Activated naive CD4-positive, alpha-beta T cell treated with anti-CD3 and anti-CD28 coated beads, Interleukin-2, amount 10 ng/mL, durations not matched to agents 7 days and 5 days (primary cell): ENCODE measurements at regions not wholly inside any gene's neighbourhood (a gene's known extent, or its start where the extent isn't known, plus 50 kb on each side); places are given as distances from the start of the nearest gene placed in this dataset.

Experiments
- CTCF ChIA-PET: fragments of 350-600 bp; sonication (Branson Sonifier 250); formaldehyde crosslinking; loops from one replicate; lab custom pipeline; 2021; ENCODE audit warnings: antibody characterized with exemption; lab: Charles Lee
- DNase-seq: peaks from one replicate; pipeline ENCODE4 v3.0.0-alpha.2; 2020
- H3K27ac Mint-ChIP-seq: one replicate; pipeline ENCODE4 v1.8.0; 2021; ENCODE audit warnings: mild to moderate bottlenecking, moderate library complexity, mixed read lengths
- H3K27me3 Mint-ChIP-seq: one replicate; pipeline ENCODE4 v1.8.0; 2021; ENCODE audit warnings: mild to moderate bottlenecking, mixed read lengths
- H3K36me3 Mint-ChIP-seq: one replicate; pipeline ENCODE4 v1.8.0; 2021; ENCODE audit warnings: mixed read lengths
- H3K4me1 Mint-ChIP-seq: one replicate; pipeline ENCODE4 v1.8.0; 2021; ENCODE audit warnings: mixed read lengths
- H3K4me3 Mint-ChIP-seq: one replicate; pipeline ENCODE4 v1.8.0; 2021; ENCODE audit warnings: mild to moderate bottlenecking, moderate library complexity, mixed read lengths
- H3K9me3 Mint-ChIP-seq: one replicate; pipeline ENCODE4 v1.8.0; 2021; ENCODE audit warnings: mixed read lengths

GRCh38 chr11:26228778-26229177, 103.2 kb upstream of the ANO3 start:
- no peaks in the 10 kb centered on the region for H3K4me1 Mint-ChIP-seq
- H3K27ac Mint-ChIP-seq = no peak overlapping the region
- no peaks in the 10 kb centered on the region for H3K36me3 Mint-ChIP-seq
- peaks cover 5% of the 10 kb centered on the region for H3K9me3 Mint-ChIP-seq
- no peak overlapping the region for H3K4me3 Mint-ChIP-seq
- H3K27me3 Mint-ChIP-seq = no peaks in the 10 kb centered on the region
- no peak for DNase-seq
- CTCF ChIA-PET = interaction anchor here (1.0 kb wide), 1 partner anchor 10 kb away, joined by 3 read pairs; no protein-coding TSS in a partner anchor

- Mint-ChIP-seq H3K4me1 (no peaks in the 10 kb centered on the region), H3K9me3 (peaks cover 5% of the 10 kb centered on the region), H3K27ac (no peak overlapping the region), H3K36me3 (no peaks in the 10 kb centered on the region), H3K27me3 (no peaks in the 10 kb centered on the region), H3K4me3 (no peak overlapping the region)
- no peak for DNase-seq
- CTCF ChIA-PET = interaction anchor here (1.0 kb wide), 1 partner anchor 10 kb away, joined by 3 read pairs; no protein-coding TSS in a partner anchor
Measured at GRCh38 chr11:26229257-26229656, 102.7 kb upstream of the ANO3 start.

GRCh38 chr11:26229981-26230380, 101.9 kb upstream of the ANO3 start:
- Mint-ChIP-seq H3K27ac (no peak overlapping the region), H3K27me3 (no peaks in the 10 kb centered on the region), H3K36me3 (no peaks in the 10 kb centered on the region), H3K9me3 (peaks cover 5% of the 10 kb centered on the region), H3K4me1 (no peaks in the 10 kb centered on the region), H3K4me3 (no peak overlapping the region)
- CTCF ChIA-PET = no interaction called here
- DNase-seq = no peak

- Mint-ChIP-seq H3K27ac (no peak overlapping the region), H3K4me3 (no peak overlapping the region), H3K4me1 (no peaks in the 10 kb centered on the region), H3K9me3 (peaks cover 7% of the 10 kb centered on the region), H3K36me3 (no peaks in the 10 kb centered on the region), H3K27me3 (no peaks in the 10 kb centered on the region)
- CTCF ChIA-PET = interaction anchor here (0.7 kb wide), 1 partner anchor 443 kb away, joined by 3 read pairs; no protein-coding TSS in a partner anchor
- no peak for DNase-seq
Measured at GRCh38 chr11:26231252-26231661, 100.7 kb upstream of the ANO3 start.

GRCh38 chr11:26234451-26234850, 97.5 kb upstream of the ANO3 start:
- Mint-ChIP-seq H3K36me3 (no peaks in the 10 kb centered on the region), H3K27ac (no peak overlapping the region), H3K27me3 (no peaks in the 10 kb centered on the region), H3K4me1 (no peaks in the 10 kb centered on the region), H3K4me3 (no peak overlapping the region), H3K9me3 (peaks cover 7% of the 10 kb centered on the region)
- no peak for DNase-seq
- CTCF ChIA-PET = no interaction called here

- H3K9me3 Mint-ChIP-seq = no peaks in the 10 kb centered on the region
- no peaks in the 10 kb centered on the region for H3K36me3 Mint-ChIP-seq
- CTCF ChIA-PET = no interaction called here
- H3K27ac Mint-ChIP-seq = no peak overlapping the region
- no peaks in the 10 kb centered on the region for H3K27me3 Mint-ChIP-seq
- H3K4me1 Mint-ChIP-seq = no peaks in the 10 kb centered on the region
- H3K4me3 Mint-ChIP-seq = no peak overlapping the region
- no peak for DNase-seq
Measured at GRCh38 chr11:26243426-26243825, 88.5 kb upstream of the ANO3 start.

- H3K4me1 Mint-ChIP-seq = no peaks in the 10 kb centered on the region
- CTCF ChIA-PET = no interaction called here
- no peak overlapping the region for H3K27ac Mint-ChIP-seq
- H3K36me3 Mint-ChIP-seq = no peaks in the 10 kb centered on the region
- H3K9me3 Mint-ChIP-seq = no peaks in the 10 kb centered on the region
- DNase-seq = no peak
- H3K4me3 Mint-ChIP-seq = no peak overlapping the region
- H3K27me3 Mint-ChIP-seq = no peaks in the 10 kb centered on the region
Measured at GRCh38 chr11:26244207-26244606, 87.7 kb upstream of the ANO3 start.

GRCh38 chr11:26245046-26245445, 86.9 kb upstream of the ANO3 start:
- H3K4me3 Mint-ChIP-seq = no peak overlapping the region
- no peaks in the 10 kb centered on the region for H3K27me3 Mint-ChIP-seq
- CTCF ChIA-PET = no interaction called here
- no peaks in the 10 kb centered on the region for H3K9me3 Mint-ChIP-seq
- no peaks in the 10 kb centered on the region for H3K36me3 Mint-ChIP-seq
- H3K27ac Mint-ChIP-seq = no peak overlapping the region
- DNase-seq = no peak
- no peaks in the 10 kb centered on the region for H3K4me1 Mint-ChIP-seq

GRCh38 chr11:26247340-26247739, 84.6 kb upstream of the ANO3 start:
- Mint-ChIP-seq H3K27ac (no peak overlapping the region), H3K27me3 (no peaks in the 10 kb centered on the region), H3K4me3 (no peak overlapping the region), H3K36me3 (no peaks in the 10 kb centered on the region), H3K9me3 (no peaks in the 10 kb centered on the region), H3K4me1 (no peaks in the 10 kb centered on the region)
- no peak for DNase-seq
- CTCF ChIA-PET = no interaction called here

GRCh38 chr11:26248661-26249060, 83.3 kb upstream of the ANO3 start:
- no peak overlapping the region for H3K27ac Mint-ChIP-seq
- DNase-seq = no peak
- no peaks in the 10 kb centered on the region for H3K36me3 Mint-ChIP-seq

GRCh38 chr11:26254378-26254777, 77.6 kb upstream of the ANO3 start:
- CTCF ChIA-PET = no interaction called here
- Mint-ChIP-seq H3K4me1 (no peaks in the 10 kb centered on the region), H3K27ac (no peak overlapping the region), H3K9me3 (no peaks in the 10 kb centered on the region), H3K4me3 (no peak overlapping the region), H3K27me3 (no peaks in the 10 kb centered on the region), H3K36me3 (no peaks in the 10 kb centered on the region)
- no peak for DNase-seq

More at GRCh38 chr11:26248661-26249060, 83.3 kb upstream of the ANO3 start:
- no peaks in the 10 kb centered on the region for H3K9me3 Mint-ChIP-seq
- no peaks in the 10 kb centered on the region for H3K4me1 Mint-ChIP-seq
- no peak overlapping the region for H3K4me3 Mint-ChIP-seq
- CTCF ChIA-PET = no interaction called here
- no peaks in the 10 kb centered on the region for H3K27me3 Mint-ChIP-seq

- Mint-ChIP-seq H3K27ac (no peak overlapping the region), H3K36me3 (no peaks in the 10 kb centered on the region), H3K4me3 (no peak overlapping the region), H3K27me3 (no peaks in the 10 kb centered on the region), H3K4me1 (no peaks in the 10 kb centered on the region), H3K9me3 (no peaks in the 10 kb centered on the region)
- CTCF ChIA-PET = interaction anchor here (0.6 kb wide), 1 partner anchor 190 kb away, joined by 3 read pairs; no protein-coding TSS in a partner anchor
- DNase-seq = no peak
Measured at GRCh38 chr11:26263769-26264168, 68.2 kb upstream of the ANO3 start.

- no peaks in the 10 kb centered on the region for H3K4me1 Mint-ChIP-seq
- H3K27me3 Mint-ChIP-seq = no peaks in the 10 kb centered on the region
- no peak overlapping the region for H3K4me3 Mint-ChIP-seq
- H3K27ac Mint-ChIP-seq = no peak overlapping the region
- no peak for DNase-seq
- H3K36me3 Mint-ChIP-seq = no peaks in the 10 kb centered on the region
- CTCF ChIA-PET = no interaction called here
- no peaks in the 10 kb centered on the region for H3K9me3 Mint-ChIP-seq
Measured at GRCh38 chr11:26264266-26264665, 67.7 kb upstream of the ANO3 start.

- Mint-ChIP-seq H3K27me3 (no peaks in the 10 kb centered on the region), H3K9me3 (no peaks in the 10 kb centered on the region), H3K36me3 (no peaks in the 10 kb centered on the region), H3K4me1 (no peaks in the 10 kb centered on the region), H3K4me3 (no peak overlapping the region), H3K27ac (no peak overlapping the region)
- CTCF ChIA-PET = no interaction called here
- no peak for DNase-seq
Measured at GRCh38 chr11:26268980-26269660, 62.8 kb upstream of the ANO3 start.

GRCh38 chr11:26271666-26272065, 60.3 kb upstream of the ANO3 start:
- H3K27me3 Mint-ChIP-seq = no peaks in the 10 kb centered on the region
- H3K9me3 Mint-ChIP-seq = no peaks in the 10 kb centered on the region
- no peaks in the 10 kb centered on the region for H3K36me3 Mint-ChIP-seq
- no peaks in the 10 kb centered on the region for H3K4me1 Mint-ChIP-seq
- CTCF ChIA-PET = no interaction called here
- H3K4me3 Mint-ChIP-seq = no peak overlapping the region
- DNase-seq = no peak
- H3K27ac Mint-ChIP-seq = no peak overlapping the region
